GM12865 (cell line): ENCODE measurements at regions not wholly inside any gene's neighbourhood (a gene's known extent, or its start where the extent isn't known, plus 50 kb on each side); places are given as distances from the start of the nearest gene placed in this dataset.

Experiments
- DNase-seq: peaks from one replicate; pipeline ENCODE4 v3.0.0; 2010; ENCODE audit warnings: low read depth
- H3K4me3 ChIP-seq: 2 replicates; pipeline ENCODE4 v1.5.1; 2011; ENCODE audit warnings: mild to moderate bottlenecking, low read depth, low read length, control low read depth
- TF ChIP-seq, protein P1 (sequence below): IDR thresholded peaks from 2 replicates; pipeline ENCODE4 v1.5.1; 2011; ENCODE audit warnings: low read length, control low read depth, low read depth, inconsistent platforms; ENCODE audit not compliant: insufficient read depth; ENCODE audit errors: missing control alignments

DNA sequence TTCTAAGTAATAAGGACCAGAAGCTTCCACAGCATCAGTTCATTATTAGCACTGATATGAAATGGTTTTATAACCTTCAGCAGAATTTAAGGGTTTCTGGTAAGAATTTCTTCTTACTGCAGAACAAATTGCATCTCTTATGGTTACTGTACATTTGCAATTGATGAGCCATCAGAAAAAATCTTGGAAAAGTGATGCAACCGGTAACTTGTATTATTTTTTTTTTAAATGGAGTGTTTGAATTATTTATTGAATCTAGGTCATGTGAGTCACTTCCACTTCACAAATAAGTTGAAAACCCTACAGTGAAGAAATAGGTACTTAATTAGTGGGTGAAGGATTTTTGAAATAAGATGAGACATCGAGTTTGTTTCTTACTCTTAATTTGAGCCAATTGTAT lies 786.0 kb downstream of the TUSC7 start:
- no peak overlapping the region for H3K4me3 ChIP-seq
- TF ChIP-seq, protein P1, sequence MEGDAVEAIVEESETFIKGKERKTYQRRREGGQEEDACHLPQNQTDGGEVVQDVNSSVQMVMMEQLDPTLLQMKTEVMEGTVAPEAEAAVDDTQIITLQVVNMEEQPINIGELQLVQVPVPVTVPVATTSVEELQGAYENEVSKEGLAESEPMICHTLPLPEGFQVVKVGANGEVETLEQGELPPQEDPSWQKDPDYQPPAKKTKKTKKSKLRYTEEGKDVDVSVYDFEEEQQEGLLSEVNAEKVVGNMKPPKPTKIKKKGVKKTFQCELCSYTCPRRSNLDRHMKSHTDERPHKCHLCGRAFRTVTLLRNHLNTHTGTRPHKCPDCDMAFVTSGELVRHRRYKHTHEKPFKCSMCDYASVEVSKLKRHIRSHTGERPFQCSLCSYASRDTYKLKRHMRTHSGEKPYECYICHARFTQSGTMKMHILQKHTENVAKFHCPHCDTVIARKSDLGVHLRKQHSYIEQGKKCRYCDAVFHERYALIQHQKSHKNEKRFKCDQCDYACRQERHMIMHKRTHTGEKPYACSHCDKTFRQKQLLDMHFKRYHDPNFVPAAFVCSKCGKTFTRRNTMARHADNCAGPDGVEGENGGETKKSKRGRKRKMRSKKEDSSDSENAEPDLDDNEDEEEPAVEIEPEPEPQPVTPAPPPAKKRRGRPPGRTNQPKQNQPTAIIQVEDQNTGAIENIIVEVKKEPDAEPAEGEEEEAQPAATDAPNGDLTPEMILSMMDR = no peak
- DNase-seq = no peak

DNA sequence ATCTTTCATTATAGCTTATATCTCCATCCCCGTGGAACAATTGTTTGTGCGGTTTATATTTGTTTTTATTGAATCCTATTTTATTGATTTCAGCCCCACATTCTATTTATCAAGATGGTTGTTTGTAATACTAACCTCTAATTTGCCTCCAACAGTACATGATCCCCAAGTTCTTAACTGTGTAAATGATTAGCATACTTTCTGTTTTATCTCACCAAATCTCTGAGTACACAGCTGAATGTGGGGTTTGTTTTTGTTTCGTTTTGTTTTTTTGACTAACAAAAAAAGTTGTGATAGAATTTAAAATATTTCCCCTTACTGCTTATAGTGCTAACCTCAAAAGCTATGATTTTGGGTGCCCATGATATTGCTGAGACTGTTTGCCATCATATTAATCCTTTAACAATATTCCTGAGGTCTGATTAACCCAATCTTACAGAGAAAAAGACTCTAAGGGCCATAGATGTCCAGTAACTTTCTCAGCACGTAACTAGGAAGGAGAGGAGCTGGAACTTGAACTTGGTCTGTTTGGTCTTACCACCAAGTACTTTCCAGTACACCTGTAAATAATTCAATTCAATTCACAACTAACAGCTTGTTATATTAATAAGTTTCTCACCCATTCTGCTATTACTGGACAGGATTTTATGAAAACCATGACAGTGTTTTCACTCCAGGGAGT lies 789.8 kb downstream of the TUSC7 start:
- H3K4me3 ChIP-seq = no peak overlapping the region; the same call in 1 of the 2 replicates
- peak; percentile 12 for DNase-seq
- TF ChIP-seq, protein P1 = no peak

DNA sequence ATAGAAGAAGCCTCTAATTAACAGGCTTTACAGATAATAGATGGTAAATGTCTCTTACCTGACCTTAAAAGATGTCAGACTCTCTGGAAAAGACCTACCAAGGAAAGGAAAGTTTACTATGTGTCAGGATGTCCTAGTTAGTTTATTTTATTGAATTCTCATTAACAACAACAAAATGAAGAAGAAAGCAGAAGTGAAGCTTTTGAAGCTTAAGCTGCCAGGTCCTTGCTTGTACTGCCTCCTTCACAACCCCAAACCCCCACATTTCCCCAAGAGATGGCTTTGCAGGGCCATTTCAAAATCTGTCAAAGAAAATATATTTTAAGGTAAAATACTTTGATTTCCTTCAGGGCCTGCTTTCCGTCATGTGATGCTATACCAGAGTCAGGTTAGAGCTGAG lies 798.4 kb downstream of the TUSC7 start:
- TF ChIP-seq, protein P1 = no peak
- no peak overlapping the region for H3K4me3 ChIP-seq
- no peak for DNase-seq

DNA sequence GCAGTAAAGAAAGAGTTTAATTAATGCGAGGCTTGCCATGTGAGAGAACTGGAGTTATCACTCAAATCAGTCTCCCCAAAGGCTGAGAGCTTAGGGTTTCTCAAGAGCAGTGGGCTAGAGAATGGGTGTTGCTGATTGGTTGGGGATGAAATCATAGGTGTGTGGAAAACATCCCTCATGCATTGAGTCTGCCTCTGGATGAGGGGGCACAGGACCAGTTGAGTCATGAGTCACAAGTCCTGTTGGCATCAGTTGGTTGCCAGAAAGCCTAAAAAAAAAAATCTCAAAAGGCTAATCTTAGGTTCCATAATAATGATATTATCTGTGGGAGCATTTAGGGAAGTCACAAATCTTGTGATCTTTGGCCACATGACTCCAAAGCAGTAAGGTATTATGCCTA lies 800.3 kb downstream of the TUSC7 start:
- no peak overlapping the region for H3K4me3 ChIP-seq
- DNase-seq = no peak
- TF ChIP-seq, protein P1 = no peak

DNA sequence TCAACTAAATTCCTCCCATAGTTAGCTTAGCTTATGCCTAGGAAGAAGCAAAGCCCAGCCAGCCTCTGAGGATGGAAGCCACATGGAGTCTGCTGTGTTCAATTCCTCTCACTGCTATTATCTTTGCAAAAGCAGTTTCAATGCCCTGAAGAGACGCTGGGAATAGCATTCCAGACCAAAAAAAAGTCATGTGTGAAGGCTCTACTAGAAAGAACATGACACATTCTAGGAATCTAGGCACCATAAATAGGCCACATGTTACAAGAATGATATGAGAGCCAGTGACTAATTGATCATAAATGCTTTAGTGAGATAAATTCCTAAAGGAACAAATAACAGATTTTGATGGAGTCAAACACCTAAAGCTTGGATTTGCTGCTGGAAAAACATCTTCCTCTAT lies 800.8 kb downstream of the TUSC7 start:
- no peak for DNase-seq
- H3K4me3 ChIP-seq = no peak overlapping the region
- TF ChIP-seq, protein P1 = no peak

DNA sequence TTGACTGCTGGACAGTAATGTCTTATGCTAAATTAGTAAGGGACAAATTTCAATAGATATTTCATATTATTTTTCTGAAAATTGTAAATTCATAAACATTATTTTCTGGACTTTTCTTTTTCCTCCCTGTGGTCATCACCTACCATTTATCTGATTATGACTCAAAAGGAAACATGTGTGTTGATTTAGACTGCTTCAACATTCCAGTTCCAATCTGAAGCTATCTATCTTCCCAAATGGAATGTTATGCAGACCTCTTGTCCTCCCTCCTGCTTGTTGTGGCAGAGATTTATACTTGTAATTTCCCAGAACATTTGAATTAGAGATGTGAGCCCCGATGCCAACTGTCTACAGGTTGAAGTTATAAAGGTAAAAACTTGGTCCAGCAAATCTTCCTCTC lies 803.4 kb downstream of the TUSC7 start:
- TF ChIP-seq, protein P1 = no peak
- DNase-seq = no peak
- H3K4me3 ChIP-seq = no peak overlapping the region

DNA sequence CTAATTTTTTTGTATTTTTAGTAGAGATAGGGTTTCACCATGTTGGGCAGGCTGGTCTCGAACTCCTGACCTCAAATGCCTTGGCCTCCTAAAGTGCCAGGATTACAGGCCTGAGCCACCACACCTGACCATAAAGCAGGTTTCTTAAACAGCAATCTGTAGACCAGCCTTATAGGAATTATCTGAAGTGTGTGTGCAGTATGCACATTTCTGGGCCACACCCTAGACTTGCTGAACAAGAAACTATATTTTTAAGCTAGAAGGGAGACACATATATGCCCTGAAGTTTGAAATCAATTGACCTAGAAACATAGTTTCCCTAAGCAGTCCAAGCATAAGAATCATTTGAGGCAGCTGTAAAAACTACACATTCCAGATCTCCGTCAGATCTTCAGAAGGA lies 805.7 kb downstream of the TUSC7 start:
- TF ChIP-seq, protein P1 = no peak
- DNase-seq = no peak
- H3K4me3 ChIP-seq = no peak overlapping the region
